ENCODE measurements at regions not wholly inside any gene's neighbourhood (a gene's known extent, or its start where the extent isn't known, plus 50 kb on each side); places are given as distances from the start of the nearest gene placed in this dataset.

- Histone ChIP-seq H3K27ac (ENCODE audit: low read depth, low read length, poor library complexity, severe bottlenecking) (no peak overlapping the region), H3K4me3 (ENCODE audit: low read depth, low read length, poor library complexity, severe bottlenecking) (no peak overlapping the region), H3K36me3 (ENCODE audit: insufficient read depth, low read length, poor library complexity, severe bottlenecking) (no peaks in the 10 kb centered on the region), H3K4me1 (ENCODE audit: insufficient read depth, low read length, poor library complexity, severe bottlenecking) (no peaks in the 10 kb centered on the region), H3K27me3 (replicated peaks; ENCODE audit: insufficient read depth, low read depth, low read length, poor library complexity) (no peaks in the 10 kb centered on the region), H3K9me3 (ENCODE audit: low read depth, low read length, poor library complexity, severe bottlenecking) (peaks cover 3% of the 10 kb centered on the region)
- no TSS peak for BruUV-seq (replicated peaks)
- no peak for DNase-seq (ENCODE audit: low spot score)
- intact Hi-C loops (cut with micrococcal nuclease; ENCODE audit: unreplicated experiment), result no loop called here
- TF ChIP-seq CTCF (conservative IDR thresholded peaks at IDR 0.05; ENCODE audit: low read depth, low read length), result no peak
- TF ChIP-seq EZH2 (IDR thresholded peaks at IDR 0.05; ENCODE audit: borderline replicate concordance, low read depth, low read length, poor library complexity, severe bottlenecking), result no peak
- POLR2A ChIA-PET (ENCODE audit: low non-redundant PET), result interaction anchor here (0.6 kb wide), 1 partner anchor 122 kb away, joined by 3 read pairs; no protein-coding TSS in a partner anchor
- CTCF ChIA-PET, result no interaction called here
Observed at GRCh38 chr21:16363100-16363499, 633.3 kb downstream of the USP25 start.

DNA sequence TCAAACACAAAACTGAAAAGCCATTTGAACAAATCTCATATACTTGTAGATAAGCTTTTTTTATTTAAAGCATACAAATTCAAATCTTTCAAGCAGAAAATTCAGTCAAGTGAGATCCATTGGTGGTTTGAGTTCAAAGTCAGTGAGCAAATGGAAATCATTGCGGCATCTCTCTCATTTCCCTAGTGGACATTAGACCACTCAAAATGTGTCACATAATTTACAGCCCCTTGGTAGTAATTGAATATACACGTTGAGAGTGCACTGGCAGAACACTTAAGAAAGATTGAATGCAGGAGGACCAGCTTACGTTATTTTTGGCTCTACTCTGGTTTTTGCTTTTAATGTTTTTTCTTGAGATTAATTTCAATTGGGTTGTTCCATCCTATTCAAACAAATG, 633.7 kb downstream of the USP25 start:
- ChIA-PET POLR2A (ENCODE audit: low non-redundant PET) (interaction anchor here (0.6 kb wide), 1 partner anchor 122 kb away, joined by 3 read pairs; no protein-coding TSS in a partner anchor), CTCF (no interaction called here)
- no peak overlapping the region for H3K27ac ChIP-seq (ENCODE audit: low read depth, low read length, poor library complexity, severe bottlenecking)
- H3K9me3 ChIP-seq (ENCODE audit: low read depth, low read length, poor library complexity, severe bottlenecking), result peaks cover 3% of the 10 kb centered on the region
- DNase-seq (ENCODE audit: low spot score), result no peak
- no TSS peak for BruUV-seq (replicated peaks)
- no peak for TF ChIP-seq CTCF (conservative IDR thresholded peaks at IDR 0.05; ENCODE audit: low read depth, low read length)
- TF ChIP-seq EZH2 (IDR thresholded peaks at IDR 0.05; ENCODE audit: borderline replicate concordance, low read depth, low read length, poor library complexity, severe bottlenecking), result no peak
- H3K36me3 ChIP-seq (ENCODE audit: insufficient read depth, low read length, poor library complexity, severe bottlenecking), result no peaks in the 10 kb centered on the region
- intact Hi-C loops (cut with micrococcal nuclease; ENCODE audit: unreplicated experiment), result no loop called here
- no peaks in the 10 kb centered on the region for H3K4me1 ChIP-seq (ENCODE audit: insufficient read depth, low read length, poor library complexity, severe bottlenecking)
- H3K4me3 ChIP-seq (ENCODE audit: low read depth, low read length, poor library complexity, severe bottlenecking), result no peak overlapping the region
- H3K27me3 ChIP-seq (replicated peaks; ENCODE audit: insufficient read depth, low read depth, low read length, poor library complexity), result no peaks in the 10 kb centered on the region

- TF ChIP-seq EZH2 (IDR thresholded peaks at IDR 0.05; ENCODE audit: borderline replicate concordance, low read depth, low read length, poor library complexity, severe bottlenecking), result no peak
- TF ChIP-seq CTCF (conservative IDR thresholded peaks at IDR 0.05; ENCODE audit: low read depth, low read length), result no peak
- H3K4me1 ChIP-seq (ENCODE audit: insufficient read depth, low read length, poor library complexity, severe bottlenecking), result no peaks in the 10 kb centered on the region
- no peak for DNase-seq (ENCODE audit: low spot score)
- H3K27ac ChIP-seq (ENCODE audit: low read depth, low read length, poor library complexity, severe bottlenecking), result no peak overlapping the region
- H3K36me3 ChIP-seq (ENCODE audit: insufficient read depth, low read length, poor library complexity, severe bottlenecking), result no peaks in the 10 kb centered on the region
- H3K9me3 ChIP-seq (ENCODE audit: low read depth, low read length, poor library complexity, severe bottlenecking), result no peaks in the 10 kb centered on the region
- no peaks in the 10 kb centered on the region for H3K27me3 ChIP-seq (replicated peaks; ENCODE audit: insufficient read depth, low read depth, low read length, poor library complexity)
- intact Hi-C loops (cut with micrococcal nuclease; ENCODE audit: unreplicated experiment), result no loop called here
- CTCF ChIA-PET, result no interaction called here
- no TSS peak for BruUV-seq (replicated peaks)
- POLR2A ChIA-PET (ENCODE audit: low non-redundant PET), result no interaction called here
- H3K4me3 ChIP-seq (ENCODE audit: low read depth, low read length, poor library complexity, severe bottlenecking), result no peak overlapping the region
Observed at GRCh38 chr21:16366207-16366606, 636.4 kb downstream of the USP25 start.

Data from A673 (cell line).